ENCODE measurements at regions not wholly inside any gene's neighbourhood (a gene's known extent, or its start where the extent isn't known, plus 50 kb on each side); places are given as distances from the start of the nearest gene placed in this dataset.

DNA sequence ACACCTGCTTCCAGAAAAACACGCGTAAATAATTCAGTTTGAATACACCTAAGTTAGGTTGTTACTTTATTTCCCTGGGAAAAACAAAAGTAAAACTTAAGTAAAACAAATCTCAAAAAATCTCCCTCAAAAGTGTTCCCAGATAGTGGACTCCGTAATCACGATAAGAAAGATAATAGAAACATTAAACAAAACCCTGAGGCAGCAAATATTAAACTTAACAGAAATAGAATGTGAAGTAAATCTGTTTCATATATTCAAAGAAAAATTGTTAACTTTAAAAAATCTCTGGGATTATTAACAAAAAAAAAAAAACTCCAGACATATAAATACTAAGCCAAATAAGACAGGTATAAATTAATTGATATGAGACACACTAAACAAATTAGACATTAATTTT lies 743.2 kb upstream of the NCAM2 start:
- TF ChIP-seq EZH2 (IDR thresholded peaks at IDR 0.05) (no peak), POLR2A (IDR thresholded peaks at IDR 0.05; ENCODE audit: borderline replicate concordance, extremely low read depth, insufficient read depth, insufficient read length) (no peak), RAD21 (IDR thresholded peaks at IDR 0.05; ENCODE audit: low read depth) (no peak), TCF7L2 (IDR thresholded peaks at IDR 0.05; ENCODE audit: borderline replicate concordance, extremely low read depth, insufficient read depth, insufficient read length) (no peak), REST (IDR thresholded peaks at IDR 0.05; ENCODE audit: low read depth) (no peak), ZNF274 (IDR thresholded peaks at IDR 0.05; ENCODE audit: low read depth, low read length) (no peak), EZH2phosphoT487 (IDR thresholded peaks at IDR 0.05; ENCODE audit: borderline replicate concordance) (no peak)
- TF ChIP-seq, protein P1, sequence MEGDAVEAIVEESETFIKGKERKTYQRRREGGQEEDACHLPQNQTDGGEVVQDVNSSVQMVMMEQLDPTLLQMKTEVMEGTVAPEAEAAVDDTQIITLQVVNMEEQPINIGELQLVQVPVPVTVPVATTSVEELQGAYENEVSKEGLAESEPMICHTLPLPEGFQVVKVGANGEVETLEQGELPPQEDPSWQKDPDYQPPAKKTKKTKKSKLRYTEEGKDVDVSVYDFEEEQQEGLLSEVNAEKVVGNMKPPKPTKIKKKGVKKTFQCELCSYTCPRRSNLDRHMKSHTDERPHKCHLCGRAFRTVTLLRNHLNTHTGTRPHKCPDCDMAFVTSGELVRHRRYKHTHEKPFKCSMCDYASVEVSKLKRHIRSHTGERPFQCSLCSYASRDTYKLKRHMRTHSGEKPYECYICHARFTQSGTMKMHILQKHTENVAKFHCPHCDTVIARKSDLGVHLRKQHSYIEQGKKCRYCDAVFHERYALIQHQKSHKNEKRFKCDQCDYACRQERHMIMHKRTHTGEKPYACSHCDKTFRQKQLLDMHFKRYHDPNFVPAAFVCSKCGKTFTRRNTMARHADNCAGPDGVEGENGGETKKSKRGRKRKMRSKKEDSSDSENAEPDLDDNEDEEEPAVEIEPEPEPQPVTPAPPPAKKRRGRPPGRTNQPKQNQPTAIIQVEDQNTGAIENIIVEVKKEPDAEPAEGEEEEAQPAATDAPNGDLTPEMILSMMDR (IDR thresholded peaks at IDR 0.05 in 2 of 3, conservative IDR thresholded peaks at IDR 0.05 in 1 of 3; ENCODE audit: borderline replicate concordance in 1 of 3, insufficient read depth in 1 of 3, low read depth in 2 of 3, low read length in 2 of 3), result no peak

All from HCT116 (cell line).